WI38 (cell line): ENCODE measurements at regions not wholly inside any gene's neighbourhood (a gene's known extent, or its start where the extent isn't known, plus 50 kb on each side); places are given as distances from the start of the nearest gene placed in this dataset.
"Not testable (repeated sequence)": the region's sequence is repeated elsewhere in the genome, so short reads cannot be mapped to it uniquely, and the experiment has no call there.

Experiments
- H3K4me3 ChIP-seq: 2 replicates; pipeline ENCODE4 v1.5.1; 2011; ENCODE audit warnings: low read depth, mild to moderate bottlenecking, control low read depth, low read length
- TF ChIP-seq, protein P1 (sequence below): IDR thresholded peaks from 2 replicates; pipeline ENCODE4 v1.5.1; 2012; ENCODE audit warnings: low read depth, mild to moderate bottlenecking, control low read depth, low read length

DNA sequence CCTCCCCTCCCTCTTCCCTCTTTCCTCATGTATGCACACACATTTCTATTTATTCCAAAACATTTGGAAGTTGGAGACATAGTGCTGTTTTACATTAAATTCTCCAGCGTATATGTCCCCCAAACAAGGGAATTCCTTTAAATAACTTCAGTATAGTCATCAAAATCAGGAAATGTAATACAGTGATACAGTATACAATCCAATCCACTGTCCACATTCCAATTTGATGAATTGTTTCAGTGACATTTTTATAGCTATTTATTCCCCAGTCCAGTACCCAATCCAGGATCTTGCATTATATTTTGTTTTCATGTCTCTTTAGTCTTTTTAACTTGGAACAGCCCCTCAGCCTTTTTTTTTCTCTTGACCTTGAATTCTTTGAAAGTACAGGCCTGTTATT is 233.0 kb downstream of the DKK2 start:
- no peak overlapping the region for H3K4me3 ChIP-seq
- TF ChIP-seq, protein P1, sequence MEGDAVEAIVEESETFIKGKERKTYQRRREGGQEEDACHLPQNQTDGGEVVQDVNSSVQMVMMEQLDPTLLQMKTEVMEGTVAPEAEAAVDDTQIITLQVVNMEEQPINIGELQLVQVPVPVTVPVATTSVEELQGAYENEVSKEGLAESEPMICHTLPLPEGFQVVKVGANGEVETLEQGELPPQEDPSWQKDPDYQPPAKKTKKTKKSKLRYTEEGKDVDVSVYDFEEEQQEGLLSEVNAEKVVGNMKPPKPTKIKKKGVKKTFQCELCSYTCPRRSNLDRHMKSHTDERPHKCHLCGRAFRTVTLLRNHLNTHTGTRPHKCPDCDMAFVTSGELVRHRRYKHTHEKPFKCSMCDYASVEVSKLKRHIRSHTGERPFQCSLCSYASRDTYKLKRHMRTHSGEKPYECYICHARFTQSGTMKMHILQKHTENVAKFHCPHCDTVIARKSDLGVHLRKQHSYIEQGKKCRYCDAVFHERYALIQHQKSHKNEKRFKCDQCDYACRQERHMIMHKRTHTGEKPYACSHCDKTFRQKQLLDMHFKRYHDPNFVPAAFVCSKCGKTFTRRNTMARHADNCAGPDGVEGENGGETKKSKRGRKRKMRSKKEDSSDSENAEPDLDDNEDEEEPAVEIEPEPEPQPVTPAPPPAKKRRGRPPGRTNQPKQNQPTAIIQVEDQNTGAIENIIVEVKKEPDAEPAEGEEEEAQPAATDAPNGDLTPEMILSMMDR: no peak

- no peak overlapping the region for H3K4me3 ChIP-seq
- TF ChIP-seq, protein P1: no peak
Observed at GRCh38 chr4:106801386-106801785, 234.7 kb downstream of the DKK2 start.

- no peak overlapping the region for H3K4me3 ChIP-seq
- TF ChIP-seq, protein P1: no peak
Observed at GRCh38 chr4:106796876-106797275, 239.2 kb downstream of the DKK2 start.

- no peak overlapping the region for H3K4me3 ChIP-seq
- TF ChIP-seq, protein P1: no peak
Observed at GRCh38 chr4:106795326-106795725, 240.8 kb downstream of the DKK2 start.

DNA sequence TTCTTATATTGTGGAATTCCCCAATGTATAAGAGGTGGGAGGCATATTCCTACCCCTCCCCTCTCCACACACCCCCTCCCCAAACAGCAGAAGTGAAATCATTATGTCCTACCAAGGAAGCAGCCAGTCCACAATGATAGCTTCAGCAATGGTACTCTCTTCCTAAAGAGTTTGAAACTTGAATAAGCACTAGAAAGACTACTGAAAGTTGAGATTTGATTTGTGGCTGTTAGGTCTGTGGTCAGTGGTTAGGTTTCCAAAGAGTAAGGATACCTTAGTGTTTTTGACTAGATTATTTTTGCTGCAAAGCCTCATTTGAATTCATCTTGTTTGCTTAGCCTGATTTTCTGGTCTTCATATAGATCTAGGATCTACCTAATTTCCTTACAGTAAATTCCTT is 242.2 kb downstream of the DKK2 start:
- TF ChIP-seq, protein P1: no peak
- no peak overlapping the region for H3K4me3 ChIP-seq

GRCh38 chr4:106775636-106776035 is 260.5 kb downstream of the DKK2 start:
- TF ChIP-seq, protein P1: no peak
- no peak overlapping the region for H3K4me3 ChIP-seq

GRCh38 chr4:106774055-106774454 is 262.1 kb downstream of the DKK2 start:
- not testable (repeated sequence) for H3K4me3 ChIP-seq

GRCh38 chr4:106773076-106773905 is 262.8 kb downstream of the DKK2 start:
- TF ChIP-seq, protein P1: no peak
- no peak overlapping the region for H3K4me3 ChIP-seq
